ENCODE measurements at regions not wholly inside any gene's neighbourhood (a gene's known extent, or its start where the extent isn't known, plus 50 kb on each side); places are given as distances from the start of the nearest gene placed in this dataset.

DNA sequence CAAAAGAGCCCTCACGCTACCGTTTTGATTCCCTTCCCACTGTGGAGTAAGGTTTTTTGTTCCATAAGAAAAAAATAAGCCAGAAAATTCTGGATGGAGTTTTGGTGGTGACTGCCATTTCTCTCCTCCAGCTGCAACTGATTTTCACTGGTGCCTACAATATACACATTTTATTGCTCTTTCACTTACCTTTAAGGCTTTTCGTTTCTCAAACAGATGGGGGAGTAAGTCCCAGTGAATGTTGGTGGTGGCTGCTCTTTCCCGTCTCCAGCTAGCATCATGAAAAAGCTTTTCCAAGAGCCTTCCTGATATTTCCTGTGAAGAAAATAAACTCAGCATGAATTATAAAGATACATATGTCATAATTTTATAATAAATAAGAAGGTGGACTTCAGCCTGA, 932.5 kb upstream of the PIK3C3 start:
- in situ Hi-C loops (cut with MboI; ENCODE audit: low pct_ligation_motif_present in 1 of 4, low pct_unique_long_range_greater_than_20kb in 1 of 4, low sequenced_read_pairs in 3 of 4) (no loop called here), intact Hi-C loops (cut with DNase I; ENCODE audit: low total_unique reads) (no loop called here)
- Histone ChIP-seq H3K9me3 (no peaks in the 10 kb centered on the region), H3K4me1 (no peaks in the 10 kb centered on the region), H3K27ac (no peak overlapping the region), H3K4me3 (no peak overlapping the region), H3K36me3 (no peaks in the 10 kb centered on the region), H3K27me3 (no peaks in the 10 kb centered on the region)
- 45 to 53% methylated on average over 4 of the region's 4 CpGs for WGBS, 2 donors (ENCODE audit: low coverage in 1 of 2)
- DNase-seq, result no peak
- no peak for TF ChIP-seq EP300 (IDR thresholded peaks at IDR 0.05; ENCODE audit: low read depth)
- no peak for TF ChIP-seq POLR2AphosphoS5 (IDR thresholded peaks at IDR 0.05)
- TF ChIP-seq, protein P1, sequence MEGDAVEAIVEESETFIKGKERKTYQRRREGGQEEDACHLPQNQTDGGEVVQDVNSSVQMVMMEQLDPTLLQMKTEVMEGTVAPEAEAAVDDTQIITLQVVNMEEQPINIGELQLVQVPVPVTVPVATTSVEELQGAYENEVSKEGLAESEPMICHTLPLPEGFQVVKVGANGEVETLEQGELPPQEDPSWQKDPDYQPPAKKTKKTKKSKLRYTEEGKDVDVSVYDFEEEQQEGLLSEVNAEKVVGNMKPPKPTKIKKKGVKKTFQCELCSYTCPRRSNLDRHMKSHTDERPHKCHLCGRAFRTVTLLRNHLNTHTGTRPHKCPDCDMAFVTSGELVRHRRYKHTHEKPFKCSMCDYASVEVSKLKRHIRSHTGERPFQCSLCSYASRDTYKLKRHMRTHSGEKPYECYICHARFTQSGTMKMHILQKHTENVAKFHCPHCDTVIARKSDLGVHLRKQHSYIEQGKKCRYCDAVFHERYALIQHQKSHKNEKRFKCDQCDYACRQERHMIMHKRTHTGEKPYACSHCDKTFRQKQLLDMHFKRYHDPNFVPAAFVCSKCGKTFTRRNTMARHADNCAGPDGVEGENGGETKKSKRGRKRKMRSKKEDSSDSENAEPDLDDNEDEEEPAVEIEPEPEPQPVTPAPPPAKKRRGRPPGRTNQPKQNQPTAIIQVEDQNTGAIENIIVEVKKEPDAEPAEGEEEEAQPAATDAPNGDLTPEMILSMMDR (IDR thresholded peaks at IDR 0.05), result no peak
- TF ChIP-seq POLR2A (IDR thresholded peaks at IDR 0.05), result no peak

DNA sequence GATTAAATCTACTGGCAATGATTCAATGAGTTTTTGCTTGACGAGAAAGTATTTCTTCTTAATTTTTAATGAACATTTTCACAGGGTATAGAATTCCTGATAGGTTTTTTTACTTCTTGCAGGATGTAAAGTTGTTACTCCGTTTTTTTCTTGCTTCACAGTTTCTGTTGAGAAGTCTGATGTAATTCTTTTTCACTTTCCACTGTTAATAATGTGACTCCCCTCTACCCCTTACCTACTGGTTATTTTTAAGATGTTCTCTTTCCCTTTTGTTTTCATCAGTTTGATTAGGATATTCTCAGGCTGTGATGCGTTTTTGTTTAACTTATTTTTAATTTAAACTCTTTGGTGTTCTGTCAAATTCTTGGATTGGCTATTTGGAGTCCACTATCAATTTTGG, 933.9 kb upstream of the PIK3C3 start:
- no peak for TF ChIP-seq POLR2AphosphoS5 (IDR thresholded peaks at IDR 0.05)
- TF ChIP-seq EP300 (IDR thresholded peaks at IDR 0.05; ENCODE audit: low read depth), result no peak
- TF ChIP-seq, protein P1 (IDR thresholded peaks at IDR 0.05), result no peak
- TF ChIP-seq POLR2A (IDR thresholded peaks at IDR 0.05), result no peak
- in situ Hi-C loops (cut with MboI; ENCODE audit: low pct_ligation_motif_present in 1 of 4, low pct_unique_long_range_greater_than_20kb in 1 of 4, low sequenced_read_pairs in 3 of 4), result no loop called here
- H3K9me3 ChIP-seq, result no peaks in the 10 kb centered on the region
- no peak overlapping the region for H3K27ac ChIP-seq
- no peaks in the 10 kb centered on the region for H3K36me3 ChIP-seq
- intact Hi-C loops (cut with DNase I; ENCODE audit: low total_unique reads), result no loop called here
- no peaks in the 10 kb centered on the region for H3K4me1 ChIP-seq
- DNase-seq, result no peak
- no peak overlapping the region for H3K4me3 ChIP-seq
- H3K27me3 ChIP-seq, result no peaks in the 10 kb centered on the region
- WGBS, 2 donors (ENCODE audit: low coverage in 1 of 2), result 69 to 80% methylated on average over 3 of the region's 3 CpGs

DNA sequence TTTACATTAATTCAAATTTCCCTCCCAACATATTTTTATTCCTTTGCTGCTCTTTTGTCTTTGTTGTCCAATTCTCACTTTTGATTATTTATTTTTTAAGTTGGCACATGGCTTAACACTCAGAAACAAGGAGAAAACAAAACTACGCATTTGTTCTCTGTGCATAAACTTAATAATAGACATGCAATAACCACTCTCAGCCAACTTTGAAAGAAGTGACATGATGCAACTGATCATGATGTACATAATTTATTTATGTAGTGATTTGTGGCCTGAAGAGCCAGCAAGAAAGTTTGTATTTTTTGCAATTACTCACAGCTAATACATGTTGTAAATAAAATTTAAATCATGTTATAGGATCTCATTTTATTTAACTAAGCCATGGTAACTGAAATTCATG, 942.8 kb upstream of the PIK3C3 start:
- in situ Hi-C loops (cut with MboI; ENCODE audit: low pct_ligation_motif_present in 1 of 4, low pct_unique_long_range_greater_than_20kb in 1 of 4, low sequenced_read_pairs in 3 of 4), result no loop called here
- Histone ChIP-seq H3K27me3 (no peaks in the 10 kb centered on the region), H3K27ac (no peak overlapping the region), H3K4me3 (no peak overlapping the region), H3K9me3 (no peaks in the 10 kb centered on the region), H3K4me1 (no peaks in the 10 kb centered on the region), H3K36me3 (no peaks in the 10 kb centered on the region)
- WGBS, 2 donors (ENCODE audit: low coverage in 1 of 2), result 74 to 83% methylated on average over 1 of the region's 1 CpG
- intact Hi-C loops (cut with DNase I; ENCODE audit: low total_unique reads), result no loop called here
- TF ChIP-seq POLR2AphosphoS5 (IDR thresholded peaks at IDR 0.05) (no peak), POLR2A (IDR thresholded peaks at IDR 0.05) (no peak), EP300 (IDR thresholded peaks at IDR 0.05; ENCODE audit: low read depth) (no peak)
- TF ChIP-seq, protein P1 (IDR thresholded peaks at IDR 0.05), result no peak
- no peak for DNase-seq

DNA sequence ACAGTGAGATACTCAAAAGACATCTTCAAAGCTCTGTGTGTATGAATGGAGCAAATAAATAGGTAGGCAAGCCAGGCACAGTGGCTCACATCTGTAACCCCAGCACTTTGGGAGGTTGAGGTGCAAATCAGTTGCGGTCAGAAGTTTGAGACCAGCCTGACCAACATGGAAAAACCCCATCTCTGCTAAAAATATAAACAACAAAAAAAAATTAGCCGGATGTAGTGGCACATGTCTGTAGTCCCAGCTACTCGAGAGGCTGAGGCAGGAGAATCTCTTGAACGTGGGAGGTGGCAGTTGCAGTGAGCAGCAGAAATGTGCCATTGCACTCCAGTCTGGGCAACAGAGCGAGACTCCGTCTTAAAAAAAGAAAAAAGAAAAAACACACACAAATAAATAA, 945.1 kb upstream of the PIK3C3 start:
- DNase-seq, result no peak
- Histone ChIP-seq H3K27ac (no peak overlapping the region), H3K4me1 (no peaks in the 10 kb centered on the region), H3K9me3 (no peaks in the 10 kb centered on the region), H3K36me3 (no peaks in the 10 kb centered on the region), H3K4me3 (no peak overlapping the region), H3K27me3 (no peaks in the 10 kb centered on the region)
- intact Hi-C loops (cut with DNase I; ENCODE audit: low total_unique reads) (no loop called here), in situ Hi-C loops (cut with MboI; ENCODE audit: low pct_ligation_motif_present in 1 of 4, low pct_unique_long_range_greater_than_20kb in 1 of 4, low sequenced_read_pairs in 3 of 4) (no loop called here)
- no peak for TF ChIP-seq POLR2A (IDR thresholded peaks at IDR 0.05)
- TF ChIP-seq EP300 (IDR thresholded peaks at IDR 0.05; ENCODE audit: low read depth), result no peak
- TF ChIP-seq POLR2AphosphoS5 (IDR thresholded peaks at IDR 0.05), result no peak
- TF ChIP-seq, protein P1 (IDR thresholded peaks at IDR 0.05), result no peak
- 82 to 86% methylated on average over 5 to 6 of the region's 6 CpGs for WGBS, 2 donors (ENCODE audit: low coverage in 1 of 2)
